Progenitor cell of endocrine pancreas (in vitro differentiated cells): ENCODE measurements at regions not wholly inside any gene's neighbourhood (a gene's known extent, or its start where the extent isn't known, plus 50 kb on each side); places are given as distances from the start of the nearest gene placed in this dataset.

Source experiments
- DNase-seq: peaks from one replicate; pipeline ENCODE4 v3.0.0; 2021; ENCODE audit warnings: low spot score; ENCODE audit not compliant: unreplicated experiment
- H3K27ac Mint-ChIP-seq: 2 replicates; pipeline ENCODE4 v1.8.0; 2021; ENCODE audit warnings: mild to moderate bottlenecking, moderate library complexity, mixed read lengths
- H3K27me3 Mint-ChIP-seq: 2 replicates; pipeline ENCODE4 v1.8.0; 2021; ENCODE audit warnings: mixed read lengths
- H3K36me3 Mint-ChIP-seq: 2 replicates; pipeline ENCODE4 v1.8.0; 2022; ENCODE audit warnings: mixed read lengths; ENCODE audit not compliant: insufficient read depth
- H3K4me1 Mint-ChIP-seq: 2 replicates; pipeline ENCODE4 v1.8.0; 2021; ENCODE audit warnings: low read depth, mixed read lengths
- H3K4me3 Mint-ChIP-seq: 2 replicates; pipeline ENCODE4 v1.8.0; 2021; ENCODE audit warnings: low read depth, mild to moderate bottlenecking, moderate library complexity, mixed read lengths
- H3K9me3 Mint-ChIP-seq: 2 replicates; pipeline ENCODE4 v1.8.0; 2021; ENCODE audit warnings: low read depth, mixed read lengths
- CTCF ChIP-seq: fragments of 200-600 bp; sonication (generic); IDR thresholded peaks from one replicate; pipeline ENCODE4 v1.5.0; 2021; ENCODE audit warnings: antibody characterized with exemption, mild to moderate bottlenecking; ENCODE audit not compliant: unreplicated experiment

- Mint-ChIP-seq H3K27ac (no peak overlapping the region), H3K4me1 (peaks cover 1% of the 10 kb centered on the region), H3K36me3 (no peaks in the 10 kb centered on the region), H3K4me3 (no peak overlapping the region), H3K9me3 (no peaks in the 10 kb centered on the region), H3K27me3 (no peaks in the 10 kb centered on the region)
- no peak for TF ChIP-seq CTCF
- DNase-seq = no peak
Observed at GRCh38 chr2:57753636-57754035, 293.0 kb upstream of the VRK2 start.

- Mint-ChIP-seq H3K36me3 (no peaks in the 10 kb centered on the region), H3K27ac (no peak overlapping the region), H3K4me1 (peaks cover 4% of the 10 kb centered on the region), H3K9me3 (no peaks in the 10 kb centered on the region), H3K4me3 (no peak overlapping the region), H3K27me3 (peaks cover 11% of the 10 kb centered on the region)
- no peak for TF ChIP-seq CTCF
- DNase-seq = no peak
Observed at GRCh38 chr2:57758686-57759085, 287.9 kb upstream of the VRK2 start.

GRCh38 chr2:57759131-57759530 lies 287.5 kb upstream of the VRK2 start:
- H3K4me1 Mint-ChIP-seq = peaks cover 4% of the 10 kb centered on the region
- H3K27ac Mint-ChIP-seq = no peak overlapping the region
- H3K36me3 Mint-ChIP-seq = no peaks in the 10 kb centered on the region
- H3K4me3 Mint-ChIP-seq = no peak overlapping the region
- no peak for DNase-seq
- TF ChIP-seq CTCF = no peak
- H3K27me3 Mint-ChIP-seq = peaks cover 11% of the 10 kb centered on the region
- no peaks in the 10 kb centered on the region for H3K9me3 Mint-ChIP-seq

GRCh38 chr2:57759822-57760300 lies 286.7 kb upstream of the VRK2 start:
- H3K27me3 Mint-ChIP-seq = peaks cover 11% of the 10 kb centered on the region
- no peaks in the 10 kb centered on the region for H3K9me3 Mint-ChIP-seq
- peak; percentile 92 for DNase-seq
- peak; percentile 97 for TF ChIP-seq CTCF
- H3K27ac Mint-ChIP-seq = peak overlapping the region; percentile 47
- H3K36me3 Mint-ChIP-seq = no peaks in the 10 kb centered on the region
- peak overlapping the region; percentile 55 for H3K4me3 Mint-ChIP-seq
- H3K4me1 Mint-ChIP-seq = peaks cover 4% of the 10 kb centered on the region

- Mint-ChIP-seq H3K36me3 (no peaks in the 10 kb centered on the region), H3K27ac (no peak overlapping the region), H3K4me3 (peak overlapping the region; percentile 55), H3K27me3 (peaks cover 11% of the 10 kb centered on the region), H3K9me3 (no peaks in the 10 kb centered on the region), H3K4me1 (peaks cover 4% of the 10 kb centered on the region)
- no peak for DNase-seq
- TF ChIP-seq CTCF = peak; percentile 21
Observed at GRCh38 chr2:57760381-57760801, 286.2 kb upstream of the VRK2 start.
